Astrocyte (in vitro differentiated cells and primary cell): ENCODE measurements at regions not wholly inside any gene's neighbourhood (a gene's known extent, or its start where the extent isn't known, plus 50 kb on each side); places are given as distances from the start of the nearest gene placed in this dataset.

Experiments used
- DNase-seq: peaks from one replicate; pipeline ENCODE4 v3.0.0-alpha.2; 2010; ENCODE audit warnings: low read depth
- FAIRE-seq: peaks from 2 replicates; lab custom pipeline; 2011; peaks lifted over from hg19 to GRCh38; lab: Jason Lieb, UNC
- H2AFZ ChIP-seq: 2 replicates; pipeline ENCODE4 v1.6.0; 2012; ENCODE audit warnings: low read depth, low read length, inconsistent platforms
- H3K27ac ChIP-seq: 2 replicates; pipeline ENCODE4 v1.5.1; 2011; ENCODE audit warnings: low read depth, low read length, inconsistent platforms
- H3K27me3 ChIP-seq: 2 replicates; pipeline ENCODE4 v1.6.0; 2011; ENCODE audit warnings: low read length, inconsistent platforms; ENCODE audit not compliant: insufficient read depth
- H3K36me3 ChIP-seq: 2 replicates; pipeline ENCODE4 v1.5.1; 2011; ENCODE audit warnings: low read length, inconsistent platforms; ENCODE audit not compliant: insufficient read depth
- H3K4me1 ChIP-seq: 2 replicates; pipeline ENCODE4 v1.5.1; 2011; ENCODE audit warnings: low read length, inconsistent platforms; ENCODE audit not compliant: insufficient read depth
- H3K4me2 ChIP-seq: 2 replicates; pipeline ENCODE4 v1.6.0; 2012; ENCODE audit warnings: low read length, inconsistent platforms
- H3K4me3 ChIP-seq: 2 replicates; pipeline ENCODE4 v1.5.1; 2011; ENCODE audit warnings: low read depth, mild to moderate bottlenecking, low read length, inconsistent platforms; ENCODE audit not compliant: insufficient read depth
- H3K79me2 ChIP-seq: 2 replicates; pipeline ENCODE4 v1.6.0; 2012; ENCODE audit warnings: mild to moderate bottlenecking, low read length, inconsistent platforms; ENCODE audit not compliant: insufficient read depth
- H3K9ac ChIP-seq: 2 replicates; pipeline ENCODE4 v1.6.0; 2012; ENCODE audit warnings: mild to moderate bottlenecking, low read length, inconsistent platforms
- H3K9me3 ChIP-seq: 2 replicates; pipeline ENCODE4 v1.5.1; 2012; ENCODE audit warnings: low read depth, mild to moderate bottlenecking, low read length, inconsistent platforms; ENCODE audit not compliant: insufficient read depth
- H4K20me1 ChIP-seq: 2 replicates; pipeline ENCODE4 v1.6.0; 2012; ENCODE audit warnings: low read length, inconsistent platforms; ENCODE audit not compliant: insufficient read depth
- H3K27ac Mint-ChIP-seq: one replicate; pipeline ENCODE4 v1.8.0; 2021; ENCODE audit warnings: mild to moderate bottlenecking, mixed read lengths; ENCODE audit not compliant: unreplicated experiment
- H3K27me3 Mint-ChIP-seq: one replicate; pipeline ENCODE4 v1.8.0; 2021; ENCODE audit warnings: low read depth, mixed read lengths; ENCODE audit not compliant: unreplicated experiment
- H3K36me3 Mint-ChIP-seq: one replicate; pipeline ENCODE4 v1.8.0; 2021; ENCODE audit warnings: low read depth, mixed read lengths; ENCODE audit not compliant: unreplicated experiment
- H3K4me1 Mint-ChIP-seq: one replicate; pipeline ENCODE4 v1.8.0; 2021; ENCODE audit warnings: low read depth, mixed read lengths; ENCODE audit not compliant: unreplicated experiment
- H3K4me3 Mint-ChIP-seq: one replicate; pipeline ENCODE4 v1.8.0; 2021; ENCODE audit warnings: mild to moderate bottlenecking, moderate library complexity, mixed read lengths; ENCODE audit not compliant: unreplicated experiment
- H3K9me3 Mint-ChIP-seq: one replicate; pipeline ENCODE4 v1.8.0; 2021; ENCODE audit warnings: mild to moderate bottlenecking, mixed read lengths; ENCODE audit not compliant: unreplicated experiment
- CTCF ChIP-seq: IDR thresholded peaks from 2 replicates; pipeline ENCODE4 v1.5.1; 2011; ENCODE audit warnings: low read depth, mild to moderate bottlenecking, inconsistent platforms, low read length, moderate library complexity; ENCODE audit not compliant: insufficient read depth
- EZH2 ChIP-seq: IDR thresholded peaks from 2 replicates; pipeline ENCODE4 v1.6.1; 2012; ENCODE audit warnings: mild to moderate bottlenecking, low read length, inconsistent platforms; ENCODE audit not compliant: insufficient read depth

- Histone ChIP-seq H2AFZ (no peak overlapping the region), H3K27ac (no peak overlapping the region), H3K36me3 (no peaks in the 10 kb centered on the region), H3K79me2 (no peaks in the 10 kb centered on the region), H3K4me1 (no peaks in the 10 kb centered on the region), H3K9me3 (no peaks in the 10 kb centered on the region), H3K9ac (no peak overlapping the region), H3K4me2 (no peak overlapping the region), H4K20me1 (no peaks in the 10 kb centered on the region), H3K4me3 (no peak overlapping the region), H3K27me3 (no peaks in the 10 kb centered on the region)
- Mint-ChIP-seq H3K9me3 (no peaks in the 10 kb centered on the region), H3K36me3 (no peaks in the 10 kb centered on the region), H3K27ac (no peak overlapping the region), H3K4me3 (no peak overlapping the region), H3K4me1 (no peaks in the 10 kb centered on the region), H3K27me3 (no peaks in the 10 kb centered on the region)
- no peak for TF ChIP-seq CTCF
- no peak for TF ChIP-seq EZH2
- no peak for DNase-seq
- no peak for FAIRE-seq
Observed at GRCh38 chr4:129604632-129605255, 508.8 kb downstream of the C4orf33 start.

DNA sequence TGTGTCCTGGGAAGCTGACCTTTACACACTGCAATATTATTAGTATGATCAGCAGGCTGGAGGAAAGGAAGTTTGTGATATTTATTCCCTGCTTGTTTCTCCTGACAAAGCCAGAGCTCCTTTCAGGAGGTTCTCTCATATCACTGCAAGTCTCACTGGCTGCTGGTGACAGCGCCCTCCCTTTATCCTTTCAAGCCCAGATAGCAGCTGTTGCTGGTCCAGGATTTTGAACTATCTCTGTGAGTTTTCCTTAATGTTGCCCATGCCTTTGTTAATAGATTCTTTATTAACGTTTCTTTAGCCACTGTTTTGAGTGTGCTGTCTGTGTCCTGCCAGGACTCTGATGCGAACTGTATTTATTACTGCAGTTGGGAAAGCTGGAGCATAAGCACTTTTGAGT, 518.7 kb downstream of the C4orf33 start:
- no peaks in the 10 kb centered on the region for H3K27me3 Mint-ChIP-seq

More for the DNA sequence above, 518.7 kb downstream of the C4orf33 start:
- no peak for TF ChIP-seq CTCF
- no peak for TF ChIP-seq EZH2
- Histone ChIP-seq H3K9ac (no peak overlapping the region), H3K27ac (no peak overlapping the region), H3K27me3 (no peaks in the 10 kb centered on the region), H2AFZ (no peak overlapping the region), H3K4me3 (no peak overlapping the region), H4K20me1 (no peaks in the 10 kb centered on the region), H3K4me1 (no peaks in the 10 kb centered on the region), H3K9me3 (no peaks in the 10 kb centered on the region), H3K4me2 (no peak overlapping the region), H3K79me2 (no peaks in the 10 kb centered on the region), H3K36me3 (no peaks in the 10 kb centered on the region)
- H3K4me1 Mint-ChIP-seq = no peaks in the 10 kb centered on the region
- H3K36me3 Mint-ChIP-seq = no peaks in the 10 kb centered on the region
- no peak overlapping the region for H3K4me3 Mint-ChIP-seq
- FAIRE-seq (no peak), DNase-seq (no peak)
- H3K27ac Mint-ChIP-seq = no peak overlapping the region
- no peaks in the 10 kb centered on the region for H3K9me3 Mint-ChIP-seq
